GM12864 (cell line): ENCODE measurements at regions not wholly inside any gene's neighbourhood (a gene's known extent, or its start where the extent isn't known, plus 50 kb on each side); places are given as distances from the start of the nearest gene placed in this dataset.

Experiments used
- DNase-seq: peaks from one replicate; pipeline ENCODE4 v3.0.0-alpha.2; 2011; ENCODE audit warnings: low read depth
- H3K4me3 ChIP-seq: 2 replicates; pipeline ENCODE4 v1.5.1; 2011; ENCODE audit warnings: mild to moderate bottlenecking, low read depth, low read length, control low read depth
- TF ChIP-seq, protein P1 (sequence below): IDR thresholded peaks from 2 replicates; pipeline ENCODE4 v1.5.1; 2011; ENCODE audit warnings: low read depth, mild to moderate bottlenecking, moderate library complexity, low read length, control low read depth, inconsistent platforms; ENCODE audit errors: missing control alignments

- no peak overlapping the region for H3K4me3 ChIP-seq
- TF ChIP-seq, protein P1, sequence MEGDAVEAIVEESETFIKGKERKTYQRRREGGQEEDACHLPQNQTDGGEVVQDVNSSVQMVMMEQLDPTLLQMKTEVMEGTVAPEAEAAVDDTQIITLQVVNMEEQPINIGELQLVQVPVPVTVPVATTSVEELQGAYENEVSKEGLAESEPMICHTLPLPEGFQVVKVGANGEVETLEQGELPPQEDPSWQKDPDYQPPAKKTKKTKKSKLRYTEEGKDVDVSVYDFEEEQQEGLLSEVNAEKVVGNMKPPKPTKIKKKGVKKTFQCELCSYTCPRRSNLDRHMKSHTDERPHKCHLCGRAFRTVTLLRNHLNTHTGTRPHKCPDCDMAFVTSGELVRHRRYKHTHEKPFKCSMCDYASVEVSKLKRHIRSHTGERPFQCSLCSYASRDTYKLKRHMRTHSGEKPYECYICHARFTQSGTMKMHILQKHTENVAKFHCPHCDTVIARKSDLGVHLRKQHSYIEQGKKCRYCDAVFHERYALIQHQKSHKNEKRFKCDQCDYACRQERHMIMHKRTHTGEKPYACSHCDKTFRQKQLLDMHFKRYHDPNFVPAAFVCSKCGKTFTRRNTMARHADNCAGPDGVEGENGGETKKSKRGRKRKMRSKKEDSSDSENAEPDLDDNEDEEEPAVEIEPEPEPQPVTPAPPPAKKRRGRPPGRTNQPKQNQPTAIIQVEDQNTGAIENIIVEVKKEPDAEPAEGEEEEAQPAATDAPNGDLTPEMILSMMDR: no peak
- no peak for DNase-seq
Measured at GRCh38 chr5:2492476-2492875, 259.0 kb downstream of the IRX2 start.

DNA sequence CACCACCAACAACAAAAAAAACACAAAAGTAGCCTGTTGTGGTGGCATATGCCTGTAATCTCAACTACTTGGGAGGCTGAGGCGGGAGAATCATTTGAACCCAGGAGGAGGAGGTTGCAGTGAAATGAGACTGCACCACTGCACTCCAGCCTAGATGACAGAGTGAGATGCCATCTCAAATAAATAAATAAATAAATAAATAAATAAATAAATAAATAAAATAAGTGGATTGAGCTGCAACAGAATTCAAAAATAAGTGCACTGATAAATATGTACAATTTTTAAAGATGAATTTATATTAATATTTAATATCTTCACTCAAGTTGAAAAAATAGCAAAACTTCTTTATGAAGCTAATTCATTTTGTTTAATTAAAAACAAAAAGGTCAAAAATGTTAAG lies 259.6 kb downstream of the IRX2 start:
- no peak for DNase-seq
- TF ChIP-seq, protein P1: no peak
- H3K4me3 ChIP-seq: no peak overlapping the region

DNA sequence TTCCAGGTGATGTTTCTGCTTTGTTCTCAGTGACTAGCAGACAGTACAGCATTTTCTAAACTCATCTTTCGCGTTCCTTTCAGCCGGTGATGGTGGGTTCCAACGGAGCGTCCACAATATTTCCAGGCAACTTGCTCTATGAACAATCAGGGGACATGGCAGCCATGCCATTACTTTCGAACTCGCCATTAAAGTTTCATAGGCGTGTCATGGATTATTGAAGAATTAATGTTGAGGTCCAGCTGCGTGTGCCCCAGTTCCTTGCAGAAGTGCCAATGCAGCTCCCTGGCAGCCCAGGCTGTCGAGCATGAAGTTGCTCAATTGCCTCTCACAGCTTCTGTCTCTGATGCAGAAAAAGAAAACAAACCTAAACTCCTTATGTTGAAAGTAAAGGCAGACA lies 262.2 kb downstream of the IRX2 start:
- TF ChIP-seq, protein P1: no peak

DNA sequence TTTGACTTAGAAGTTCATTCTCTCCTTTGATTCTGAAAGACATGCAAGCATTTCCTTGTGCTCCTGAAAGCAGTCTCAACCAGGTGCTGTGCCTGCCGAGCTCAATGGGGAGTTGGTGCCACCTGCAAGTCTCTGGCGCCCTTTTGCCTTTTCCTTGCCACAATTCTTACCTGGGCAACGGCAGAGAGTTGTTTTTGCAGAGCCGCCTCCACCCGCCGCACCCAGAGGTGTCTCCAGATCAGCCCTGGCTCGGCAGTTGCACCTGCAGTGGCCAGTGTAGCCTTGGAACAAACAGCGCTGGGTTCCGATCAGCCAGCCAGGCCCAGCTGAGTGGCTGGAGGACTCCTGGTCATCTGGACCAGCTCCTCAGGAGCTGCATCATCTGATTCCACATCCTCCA lies 262.9 kb downstream of the IRX2 start:
- TF ChIP-seq, protein P1: no peak
- no peak for DNase-seq
- H3K4me3 ChIP-seq: no peak overlapping the region

More for the DNA sequence above, 262.2 kb downstream of the IRX2 start:
- no peak overlapping the region for H3K4me3 ChIP-seq
- no peak for DNase-seq

DNA sequence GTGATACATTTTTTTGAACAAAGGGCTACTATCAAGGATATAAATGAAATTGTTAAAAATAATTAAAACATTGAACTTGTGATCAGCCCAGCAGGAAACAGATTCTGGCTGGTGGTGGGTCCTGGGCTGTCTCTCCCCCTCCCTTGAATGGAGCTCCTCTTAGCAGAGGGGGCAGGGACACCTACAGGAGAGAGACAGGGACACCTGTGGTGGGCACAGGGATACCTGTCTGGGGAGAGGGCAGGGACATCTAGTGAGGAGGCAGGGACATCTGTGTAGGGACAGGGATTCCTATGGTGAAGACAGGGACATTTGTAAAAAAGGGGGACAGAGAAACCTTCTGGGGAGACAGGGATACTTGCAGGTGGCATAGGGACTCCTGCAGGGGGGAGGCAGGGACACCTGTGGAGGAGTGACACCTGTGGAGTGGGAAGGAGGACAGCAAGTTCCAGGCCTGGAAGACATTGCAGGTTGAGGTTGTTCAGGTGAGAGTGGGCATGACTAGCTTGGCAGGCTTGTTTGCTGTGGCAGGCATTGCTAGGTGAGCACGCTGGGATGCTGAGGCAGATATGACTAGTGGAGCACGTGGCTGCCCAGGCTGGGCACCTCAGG lies 264.2 kb downstream of the IRX2 start:
- DNase-seq: no peak
- no peak overlapping the region for H3K4me3 ChIP-seq
- TF ChIP-seq, protein P1: no peak

- TF ChIP-seq, protein P1: no peak
- no peak for DNase-seq
Measured at GRCh38 chr5:2486373-2486772, 265.1 kb downstream of the IRX2 start.

DNA sequence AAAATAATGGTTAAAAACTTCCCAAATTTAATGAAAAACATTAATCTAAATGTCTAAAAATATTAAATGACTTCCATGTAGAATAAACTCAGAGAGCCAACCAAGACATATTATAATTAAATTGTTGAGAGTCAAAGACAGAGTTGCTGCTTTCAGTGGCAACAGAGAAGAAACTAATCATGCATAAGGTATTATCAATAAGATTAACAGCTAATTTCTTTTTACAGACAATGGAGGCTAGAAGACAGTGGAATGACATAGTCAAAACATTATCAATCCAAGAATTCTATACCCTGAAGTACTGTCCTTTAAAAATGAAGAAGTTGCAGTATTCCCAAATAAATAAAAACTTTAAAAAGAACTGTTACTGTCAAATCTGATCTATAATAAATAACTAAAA lies 268.7 kb downstream of the IRX2 start:
- no peak for DNase-seq
- H3K4me3 ChIP-seq: no peak overlapping the region
- TF ChIP-seq, protein P1: no peak

More at GRCh38 chr5:2486373-2486772, 265.1 kb downstream of the IRX2 start:
- no peak overlapping the region for H3K4me3 ChIP-seq
